HG02759 (cell line): ENCODE measurements at regions not wholly inside any gene's neighbourhood (a gene's known extent, or its start where the extent isn't known, plus 50 kb on each side); places are given as distances from the start of the nearest gene placed in this dataset.

Source experiments
- ATAC-seq: cut with Tn5 transposase; IDR thresholded peaks from one replicate; pipeline ENCODE4 v1.9.1; 2021; ENCODE audit warnings: mild to moderate bottlenecking, moderate library complexity; ENCODE audit not compliant: unreplicated experiment

- ATAC-seq: no peak
Measured at GRCh38 chr13:29959603-29960002, 109.2 kb upstream of the UBL3 start.

GRCh38 chr13:29959086-29959485 lies 108.7 kb upstream of the UBL3 start:
- no peak for ATAC-seq

GRCh38 chr13:29958476-29958875 lies 108.1 kb upstream of the UBL3 start:
- ATAC-seq: no peak

GRCh38 chr13:29957320-29957719 lies 106.9 kb upstream of the UBL3 start:
- ATAC-seq: no peak

- ATAC-seq: no peak
Measured at GRCh38 chr13:29956853-29957252, 106.4 kb upstream of the UBL3 start.

- ATAC-seq: no peak
Measured at GRCh38 chr13:29955137-29955650, 104.8 kb upstream of the UBL3 start.

- ATAC-seq: no peak
Measured at GRCh38 chr13:29954082-29955028, 103.9 kb upstream of the UBL3 start.

GRCh38 chr13:29953542-29953941 lies 103.1 kb upstream of the UBL3 start:
- no peak for ATAC-seq

- ATAC-seq: no peak
Measured at GRCh38 chr13:29952245-29952644, 101.8 kb upstream of the UBL3 start.

- no peak for ATAC-seq
Measured at GRCh38 chr13:29948791-29949190, 98.4 kb upstream of the UBL3 start.

- no peak for ATAC-seq
Measured at GRCh38 chr13:29948244-29948643, 97.8 kb upstream of the UBL3 start.

- no peak for ATAC-seq
Measured at GRCh38 chr13:29947839-29948238, 97.4 kb upstream of the UBL3 start.

- no peak for ATAC-seq
Measured at GRCh38 chr13:29946093-29946492, 95.7 kb upstream of the UBL3 start.

- no peak for ATAC-seq
Measured at GRCh38 chr13:29943686-29944085, 93.3 kb upstream of the UBL3 start.

- ATAC-seq: no peak
Measured at GRCh38 chr13:29943273-29943672, 92.9 kb upstream of the UBL3 start.

GRCh38 chr13:29940715-29941114 lies 90.3 kb upstream of the UBL3 start:
- ATAC-seq: no peak

GRCh38 chr13:29939158-29939557 lies 88.7 kb upstream of the UBL3 start:
- ATAC-seq: no peak

GRCh38 chr13:29937841-29938240 lies 87.4 kb upstream of the UBL3 start:
- ATAC-seq: no peak

- no peak for ATAC-seq
Measured at GRCh38 chr13:29937379-29937778, 87.0 kb upstream of the UBL3 start.

- no peak for ATAC-seq
Measured at GRCh38 chr13:29936956-29937355, 86.5 kb upstream of the UBL3 start.

GRCh38 chr13:29936051-29936813 lies 85.8 kb upstream of the UBL3 start:
- no peak for ATAC-seq
